ENCODE measurements at regions not wholly inside any gene's neighbourhood (a gene's known extent, or its start where the extent isn't known, plus 50 kb on each side); places are given as distances from the start of the nearest gene placed in this dataset.

GRCh38 chr7:125547505-125547904 is 617.9 kb upstream of the POT1 start:
- no peak for DNase-seq
- no peak for TF ChIP-seq CTCF (IDR thresholded peaks at IDR 0.05)
- intact Hi-C loops (cut with DNase I; ENCODE audit: low total_unique reads), result no loop called here

GRCh38 chr7:125530553-125530952 is 600.9 kb upstream of the POT1 start:
- no peak for DNase-seq
- H3K36me3 ChIP-seq, result no peaks in the 10 kb centered on the region
- H3K9me3 ChIP-seq, result no peaks in the 10 kb centered on the region
- no peak for TF ChIP-seq CTCF (IDR thresholded peaks at IDR 0.05)
- no peaks in the 10 kb centered on the region for H3K4me1 ChIP-seq
- H3K27ac ChIP-seq, result no peak overlapping the region
- no peaks in the 10 kb centered on the region for H3K27me3 ChIP-seq
- intact Hi-C loops (cut with DNase I; ENCODE audit: low total_unique reads), result no loop called here
- H3K4me3 ChIP-seq, result no peak overlapping the region

More at GRCh38 chr7:125547505-125547904, 617.9 kb upstream of the POT1 start:
- Histone ChIP-seq H3K27ac (no peak overlapping the region), H3K4me3 (no peak overlapping the region), H3K4me1 (no peaks in the 10 kb centered on the region), H3K36me3 (no peaks in the 10 kb centered on the region), H3K9me3 (no peaks in the 10 kb centered on the region), H3K27me3 (no peaks in the 10 kb centered on the region)

GRCh38 chr7:125529249-125529648 is 599.6 kb upstream of the POT1 start:
- no peak for TF ChIP-seq CTCF (IDR thresholded peaks at IDR 0.05)
- no peak for DNase-seq
- Histone ChIP-seq H3K27me3 (no peaks in the 10 kb centered on the region), H3K36me3 (no peaks in the 10 kb centered on the region), H3K27ac (no peak overlapping the region), H3K4me3 (no peak overlapping the region), H3K9me3 (no peaks in the 10 kb centered on the region), H3K4me1 (no peaks in the 10 kb centered on the region)
- intact Hi-C loops (cut with DNase I; ENCODE audit: low total_unique reads), result no loop called here

- Histone ChIP-seq H3K36me3 (no peaks in the 10 kb centered on the region), H3K27ac (no peak overlapping the region), H3K9me3 (no peaks in the 10 kb centered on the region), H3K4me1 (no peaks in the 10 kb centered on the region), H3K27me3 (no peaks in the 10 kb centered on the region), H3K4me3 (no peak overlapping the region)
- no peak for TF ChIP-seq CTCF (IDR thresholded peaks at IDR 0.05)
- intact Hi-C loops (cut with DNase I; ENCODE audit: low total_unique reads), result no loop called here
- no peak for DNase-seq
These were observed 597.3 kb upstream of the POT1 start for GRCh38 chr7:125526958-125527357.

DNA sequence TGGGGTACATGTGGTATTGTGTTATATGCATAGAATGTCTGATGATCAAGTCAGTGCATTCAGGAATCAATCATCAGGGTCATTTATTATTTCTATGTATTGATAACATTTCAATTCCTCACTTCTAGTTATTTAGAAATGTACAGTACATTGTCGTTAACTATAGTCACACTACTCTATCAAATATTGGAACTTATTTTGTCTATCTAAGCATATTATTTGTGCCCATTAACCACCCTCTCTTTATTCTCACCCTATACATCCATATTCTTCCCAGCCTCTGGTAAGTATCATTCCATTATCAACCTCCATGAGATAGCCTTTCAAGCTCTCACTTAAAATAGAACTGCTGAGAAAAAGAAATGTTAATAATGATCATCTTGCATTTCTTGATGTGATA is 596.5 kb upstream of the POT1 start:
- intact Hi-C loops (cut with DNase I; ENCODE audit: low total_unique reads), result no loop called here
- Histone ChIP-seq H3K27ac (no peak overlapping the region), H3K36me3 (no peaks in the 10 kb centered on the region)

More for the DNA sequence above, 596.5 kb upstream of the POT1 start:
- H3K9me3 ChIP-seq, result no peaks in the 10 kb centered on the region
- no peak overlapping the region for H3K4me3 ChIP-seq
- H3K4me1 ChIP-seq, result no peaks in the 10 kb centered on the region
- TF ChIP-seq CTCF (IDR thresholded peaks at IDR 0.05), result no peak
- no peaks in the 10 kb centered on the region for H3K27me3 ChIP-seq
- no peak for DNase-seq
